ENCODE measurements at regions not wholly inside any gene's neighbourhood (a gene's known extent, or its start where the extent isn't known, plus 50 kb on each side); places are given as distances from the start of the nearest gene placed in this dataset.

- no peak overlapping the region for H3K27ac ChIP-seq
- TF ChIP-seq CTCF (IDR thresholded peaks at IDR 0.05) (no peak), ZFX (IDR thresholded peaks at IDR 0.05; ENCODE audit: borderline replicate concordance) (no peak)
Observed at GRCh38 chr5:168048486-168048885, 243.0 kb upstream of the WWC1 start.

DNA sequence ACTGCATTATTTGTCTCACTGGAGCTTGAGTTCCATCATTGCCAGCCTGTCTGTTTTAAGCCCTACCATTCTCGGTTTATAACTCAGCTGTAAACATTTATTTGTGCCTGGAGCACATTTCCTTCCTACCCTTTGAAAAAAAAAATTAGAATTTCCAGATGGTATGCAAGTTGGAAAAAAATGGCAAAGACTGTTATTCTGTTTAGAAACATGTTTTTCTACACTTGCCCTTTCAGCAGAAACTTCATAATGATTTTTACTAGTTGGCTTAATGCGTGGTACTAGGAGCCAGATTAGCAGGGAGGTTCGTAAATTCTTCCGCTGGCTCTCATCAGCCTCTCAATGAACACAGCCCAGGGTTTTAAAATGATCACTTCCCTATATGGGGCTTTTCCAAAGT, 238.8 kb upstream of the WWC1 start:
- no peak overlapping the region for H3K27ac ChIP-seq
- no peak for TF ChIP-seq CTCF (IDR thresholded peaks at IDR 0.05)
- no peak for TF ChIP-seq ZFX (IDR thresholded peaks at IDR 0.05; ENCODE audit: borderline replicate concordance)

- H3K27ac ChIP-seq = no peak overlapping the region
- TF ChIP-seq ZFX (IDR thresholded peaks at IDR 0.05; ENCODE audit: borderline replicate concordance) (no peak), CTCF (IDR thresholded peaks at IDR 0.05) (no peak)
Observed at GRCh38 chr5:168054091-168054490, 237.4 kb upstream of the WWC1 start.

DNA sequence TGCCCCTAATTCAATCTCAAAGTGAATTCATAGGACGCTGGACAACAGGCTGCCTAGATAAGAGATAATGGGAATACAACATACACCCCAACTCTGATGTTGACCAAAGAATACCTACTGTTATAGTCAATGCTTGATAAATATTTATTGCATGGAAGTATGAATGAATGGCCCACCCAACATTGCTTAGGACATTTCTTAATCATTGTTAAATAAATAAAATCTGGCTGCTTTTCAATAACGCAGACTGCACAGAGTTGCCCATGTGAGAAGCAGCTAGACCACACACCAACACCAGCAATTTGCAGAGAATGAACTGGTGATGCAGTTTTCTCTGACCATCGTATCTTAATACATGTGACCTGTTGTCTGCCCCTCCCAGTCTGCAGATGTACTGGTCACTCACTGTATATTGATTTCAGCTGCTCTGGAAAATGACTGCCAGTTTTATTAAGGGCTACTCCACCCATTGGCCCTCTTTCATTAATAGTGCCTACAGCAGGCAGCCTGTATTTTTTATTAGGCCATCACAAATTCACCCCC, 236.2 kb upstream of the WWC1 start:
- TF ChIP-seq ZFX (IDR thresholded peaks at IDR 0.05; ENCODE audit: borderline replicate concordance) (no peak), CTCF (IDR thresholded peaks at IDR 0.05) (no peak)

DNA sequence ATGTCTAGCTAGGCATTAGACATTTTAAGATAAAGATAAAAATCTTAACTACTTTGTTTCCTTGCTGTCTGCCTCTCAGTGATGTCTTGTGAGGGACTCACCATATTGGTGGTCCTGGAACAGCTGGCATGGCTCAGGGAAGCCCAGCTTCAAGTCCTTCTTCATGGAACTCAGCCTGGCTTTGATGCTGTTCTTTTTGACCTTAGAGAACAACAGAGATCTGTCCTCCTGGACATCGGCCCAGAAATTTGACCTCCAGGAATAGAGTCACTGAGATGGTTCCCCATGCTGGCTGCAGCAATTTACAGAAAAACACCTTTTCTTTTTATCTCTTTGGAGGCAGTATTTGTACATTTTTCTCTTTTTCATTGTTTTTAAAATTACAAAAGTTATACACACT, 235.5 kb upstream of the WWC1 start:
- H3K27ac ChIP-seq = no peak overlapping the region
- TF ChIP-seq CTCF (IDR thresholded peaks at IDR 0.05) (no peak), ZFX (IDR thresholded peaks at IDR 0.05; ENCODE audit: borderline replicate concordance) (no peak)

More for the DNA sequence above, 236.2 kb upstream of the WWC1 start:
- no peak overlapping the region for H3K27ac ChIP-seq

- TF ChIP-seq ZFX (IDR thresholded peaks at IDR 0.05; ENCODE audit: borderline replicate concordance) (no peak), CTCF (IDR thresholded peaks at IDR 0.05) (no peak)
- H3K27ac ChIP-seq = no peak overlapping the region
Observed at GRCh38 chr5:168056499-168057182, 234.8 kb upstream of the WWC1 start.

DNA sequence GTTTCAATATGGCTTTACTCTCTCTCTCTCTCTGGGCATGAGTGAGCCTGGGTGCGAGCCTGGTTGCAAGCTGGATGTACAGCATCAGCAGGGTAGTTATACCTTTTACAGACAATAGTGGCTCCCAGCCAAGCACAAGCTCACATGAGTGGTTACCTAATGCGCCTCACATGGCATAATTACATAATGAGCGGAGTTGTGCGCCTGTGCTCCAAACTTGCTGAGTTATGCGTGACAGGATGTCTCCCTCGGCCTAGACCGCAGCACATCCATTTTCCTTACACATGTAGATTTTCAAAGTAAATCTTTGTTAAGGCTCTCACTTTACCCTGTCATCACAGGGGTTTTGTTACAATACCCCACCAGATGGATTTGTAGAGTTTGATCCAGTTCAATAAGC, 233.5 kb upstream of the WWC1 start:
- no peak overlapping the region for H3K27ac ChIP-seq
- TF ChIP-seq ZFX (IDR thresholded peaks at IDR 0.05; ENCODE audit: borderline replicate concordance) (no peak), CTCF (IDR thresholded peaks at IDR 0.05) (no peak)
